T-helper 1 cell (primary cell): ENCODE measurements at regions not wholly inside any gene's neighbourhood (a gene's known extent, or its start where the extent isn't known, plus 50 kb on each side); places are given as distances from the start of the nearest gene placed in this dataset.

Experiments used
- DNase-seq, 5 donors: peaks; one replicate each; pipeline ENCODE4 v3.0.0-alpha.2; 2012 to 2020

- no peak for DNase-seq
Observed at GRCh38 chr16:86095131-86095752, 196.3 kb downstream of the IRF8 start.

DNA sequence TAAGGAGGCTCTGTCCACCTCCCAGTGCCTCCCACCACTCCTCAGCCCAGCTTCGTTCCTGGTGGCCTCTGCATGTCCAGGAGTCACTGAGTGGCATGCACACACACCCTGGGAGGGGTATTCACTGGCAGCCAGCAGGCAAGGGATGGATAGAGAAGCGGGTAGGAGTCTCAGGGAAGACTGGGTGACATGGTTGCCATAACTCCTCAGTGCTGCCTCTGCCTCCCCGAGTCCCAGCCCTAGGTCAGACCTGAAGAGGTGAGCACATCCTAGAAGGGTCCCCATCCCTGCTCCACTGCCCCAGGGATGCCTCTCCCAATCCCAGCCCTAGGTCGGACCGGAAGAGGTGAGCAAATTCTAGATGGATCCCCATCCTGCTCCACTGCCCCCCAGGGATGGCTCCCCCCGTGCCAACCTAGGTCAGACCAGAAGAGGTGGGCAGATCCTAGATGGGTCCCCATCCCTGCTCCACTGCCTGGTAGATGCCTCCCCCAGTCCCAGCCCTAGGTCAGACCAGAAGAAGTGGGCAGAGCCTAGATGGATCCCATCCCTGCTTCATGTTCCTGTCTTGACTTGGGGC lies 197.0 kb downstream of the IRF8 start:
- DNase-seq: peak in 1 of 5 donors; percentile 3

- DNase-seq: no peak
Observed at GRCh38 chr16:86096850-86097249, 197.9 kb downstream of the IRF8 start.

GRCh38 chr16:86099326-86099725 lies 200.4 kb downstream of the IRF8 start:
- no peak for DNase-seq

DNA sequence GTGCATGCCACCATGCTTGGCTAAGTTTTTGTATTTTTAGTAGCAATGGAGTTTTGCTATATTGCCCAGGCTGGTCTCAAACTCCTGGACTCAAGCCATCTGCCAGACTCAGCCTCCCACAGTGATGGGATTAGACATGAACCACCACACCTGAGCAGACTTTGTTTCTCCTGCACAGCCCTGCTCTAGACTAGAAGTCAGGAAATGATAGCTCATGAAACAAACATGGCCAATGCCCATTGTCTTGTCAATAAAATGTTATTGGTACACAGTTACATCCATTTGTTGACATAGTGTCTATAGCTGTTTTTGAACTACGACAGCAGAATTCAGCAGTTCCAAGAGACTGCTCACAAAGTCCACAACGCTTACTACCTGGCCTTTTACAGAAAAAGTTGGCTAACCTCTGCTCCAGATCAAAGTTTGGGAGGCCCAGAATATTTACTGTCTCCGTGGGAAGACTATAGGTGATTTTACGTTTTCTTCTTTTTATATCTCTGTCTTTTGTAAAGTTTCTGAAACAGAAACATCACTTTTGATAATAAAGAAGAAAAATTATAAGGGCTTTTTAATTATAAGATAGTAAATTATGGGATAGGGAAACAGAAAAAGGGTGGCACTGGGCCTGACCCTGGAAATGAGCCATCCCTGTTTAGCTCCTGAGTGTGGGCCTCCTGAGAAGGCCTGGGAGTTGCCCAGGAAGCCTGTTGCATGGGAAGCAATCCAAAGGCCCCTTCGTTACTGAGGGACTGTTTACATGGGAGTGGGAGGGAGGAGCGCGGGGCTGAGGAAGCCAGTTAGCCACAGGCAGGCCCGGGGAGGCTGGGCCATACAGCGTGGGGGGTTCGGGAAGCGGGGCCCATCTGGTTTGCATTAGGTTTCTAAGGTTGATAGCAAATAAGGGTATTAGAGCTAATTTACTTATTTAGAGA lies 201.5 kb downstream of the IRF8 start:
- DNase-seq: no peak

DNA sequence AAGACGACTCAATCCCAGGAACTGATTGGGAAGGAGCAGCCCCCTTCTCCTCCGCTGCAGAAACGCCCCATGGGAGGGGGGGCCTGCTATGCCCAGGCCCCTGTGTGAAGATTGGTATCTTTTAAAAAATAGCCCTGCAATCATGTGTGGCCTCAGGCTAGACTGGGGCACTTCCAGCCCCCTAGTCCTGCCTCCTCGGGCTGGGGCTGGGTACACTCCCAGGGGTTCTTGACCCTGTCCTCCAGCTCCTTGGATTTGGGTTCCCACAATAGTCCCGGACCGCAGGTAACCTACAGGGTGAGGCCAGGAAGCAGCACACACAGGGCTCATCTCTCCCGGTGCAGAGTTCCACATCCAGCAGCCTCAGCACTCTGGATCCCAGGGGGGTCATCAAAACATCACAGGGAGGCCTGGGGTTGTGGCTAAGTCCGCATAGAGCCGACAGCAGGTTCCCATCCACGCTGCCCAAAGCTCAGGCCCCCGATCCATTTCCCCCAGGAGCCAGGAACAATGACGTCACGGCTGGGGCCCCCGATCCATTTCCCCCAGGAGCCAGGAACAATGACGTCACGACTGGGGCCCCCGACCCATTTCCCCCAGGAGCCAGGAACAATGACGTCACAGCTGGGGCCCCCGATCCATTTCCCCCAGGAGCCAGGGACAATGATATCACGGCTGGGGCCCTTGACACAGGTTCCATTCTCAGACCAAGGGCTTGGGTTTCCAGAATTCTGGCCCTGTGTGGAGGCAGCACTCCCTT lies 202.4 kb downstream of the IRF8 start:
- DNase-seq: no peak

DNA sequence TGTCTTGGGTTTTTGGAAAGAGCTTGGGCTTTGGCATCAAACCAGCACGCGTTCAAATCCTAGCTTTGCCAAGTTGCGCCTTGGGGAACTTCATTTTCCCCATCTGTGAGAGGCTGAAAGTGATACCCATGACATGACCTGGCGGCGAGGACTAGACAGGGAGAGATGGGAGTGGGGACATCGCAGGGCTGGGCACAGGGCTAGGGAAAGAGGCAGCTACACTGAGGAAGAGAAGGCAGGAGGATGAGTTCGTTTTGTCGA lies 202.9 kb downstream of the IRF8 start:
- DNase-seq: no peak

- DNase-seq: no peak
Observed at GRCh38 chr16:86103320-86103719, 204.4 kb downstream of the IRF8 start.

GRCh38 chr16:86104537-86105048 lies 205.6 kb downstream of the IRF8 start:
- DNase-seq: no peak

DNA sequence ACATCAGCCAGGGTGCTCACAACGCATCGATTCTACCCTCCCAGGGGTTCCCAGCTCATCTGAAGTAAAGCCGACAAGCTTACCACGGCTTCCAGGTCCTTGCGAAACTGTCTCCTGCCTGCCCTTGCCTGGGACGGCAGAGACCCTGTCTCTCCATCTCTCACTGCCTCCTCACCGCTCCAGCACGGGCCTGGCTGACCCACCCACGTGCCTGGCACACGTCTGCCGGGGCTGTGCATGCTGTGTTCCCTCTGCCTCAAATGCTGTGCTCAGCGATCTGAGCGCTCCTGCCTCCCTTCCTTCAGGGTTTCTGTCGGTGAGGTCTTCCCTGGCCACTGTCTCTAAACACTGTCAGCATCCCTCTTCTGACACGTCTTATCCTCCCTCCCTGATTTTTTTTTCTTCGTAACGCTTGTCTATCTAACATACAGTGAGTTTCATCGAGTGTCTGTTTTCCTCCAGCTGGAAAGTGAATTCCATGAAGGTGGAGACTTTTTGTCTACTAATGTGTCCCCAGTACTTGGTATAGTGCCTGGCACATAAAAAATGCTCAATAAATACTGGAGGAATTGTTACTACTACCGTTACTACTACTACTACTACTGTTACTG lies 208.4 kb downstream of the IRF8 start:
- DNase-seq: no peak

DNA sequence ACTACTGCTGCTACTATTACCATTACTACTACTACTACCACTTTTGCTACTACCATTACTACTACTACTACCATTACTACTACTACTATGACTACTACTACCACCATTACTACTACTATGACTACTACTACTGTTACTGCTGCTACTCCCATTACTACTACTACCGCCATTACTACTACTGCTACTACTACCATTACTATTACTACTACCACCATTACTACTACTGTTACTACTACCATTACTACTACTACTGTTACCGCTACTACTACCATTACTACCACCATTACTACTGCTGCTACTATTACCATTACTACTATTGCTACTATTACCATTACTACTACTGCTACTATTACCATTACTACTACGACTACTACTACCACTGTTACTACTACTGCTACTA lies 209.1 kb downstream of the IRF8 start:
- no peak for DNase-seq

- DNase-seq: no peak
Observed at GRCh38 chr16:86110134-86110533, 211.2 kb downstream of the IRF8 start.

GRCh38 chr16:86110726-86111125 lies 211.8 kb downstream of the IRF8 start:
- DNase-seq: no peak

- DNase-seq: no peak
Observed at GRCh38 chr16:86112178-86112577, 213.2 kb downstream of the IRF8 start.

DNA sequence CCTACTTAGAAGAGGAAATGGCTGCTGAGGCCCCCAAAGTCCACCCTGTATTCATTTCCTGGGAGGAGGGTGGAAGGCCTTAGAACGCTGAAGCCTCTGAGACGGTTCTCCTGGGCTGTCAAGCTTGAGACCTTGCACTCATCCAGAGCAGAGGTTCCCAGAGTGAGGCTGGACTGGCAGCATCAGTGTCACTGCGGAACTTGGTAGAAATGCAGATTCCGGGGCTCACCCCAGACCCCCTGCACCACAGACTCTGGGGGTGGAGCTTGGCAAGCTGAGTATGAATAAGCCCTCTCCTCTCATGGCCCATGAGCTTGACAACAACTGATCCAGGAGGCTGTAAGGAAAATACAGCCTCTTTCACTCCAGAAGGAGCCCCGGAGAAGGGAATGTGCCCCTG lies 218.3 kb downstream of the IRF8 start:
- no peak for DNase-seq

DNA sequence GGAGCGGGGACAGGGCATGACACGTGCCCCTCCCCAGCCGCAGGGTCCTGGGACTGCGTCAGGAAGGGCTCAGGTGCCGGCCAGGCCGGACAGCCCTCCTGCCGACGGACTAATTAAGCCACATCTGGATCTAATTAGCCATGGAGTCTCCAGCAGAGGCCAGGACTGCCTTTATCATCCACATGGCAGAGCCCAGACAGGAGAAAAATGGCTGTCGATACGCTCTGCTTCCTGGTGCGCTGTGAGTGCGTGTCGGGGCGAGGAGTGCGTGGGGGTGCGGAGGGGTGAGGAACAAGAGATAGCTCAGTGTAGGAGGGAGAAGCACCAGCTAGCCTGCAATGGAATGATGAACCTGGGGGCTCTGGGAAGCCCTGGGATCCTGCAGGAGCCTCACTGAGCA lies 218.8 kb downstream of the IRF8 start:
- DNase-seq: no peak

GRCh38 chr16:86118467-86119307 lies 219.7 kb downstream of the IRF8 start:
- DNase-seq: no peak

DNA sequence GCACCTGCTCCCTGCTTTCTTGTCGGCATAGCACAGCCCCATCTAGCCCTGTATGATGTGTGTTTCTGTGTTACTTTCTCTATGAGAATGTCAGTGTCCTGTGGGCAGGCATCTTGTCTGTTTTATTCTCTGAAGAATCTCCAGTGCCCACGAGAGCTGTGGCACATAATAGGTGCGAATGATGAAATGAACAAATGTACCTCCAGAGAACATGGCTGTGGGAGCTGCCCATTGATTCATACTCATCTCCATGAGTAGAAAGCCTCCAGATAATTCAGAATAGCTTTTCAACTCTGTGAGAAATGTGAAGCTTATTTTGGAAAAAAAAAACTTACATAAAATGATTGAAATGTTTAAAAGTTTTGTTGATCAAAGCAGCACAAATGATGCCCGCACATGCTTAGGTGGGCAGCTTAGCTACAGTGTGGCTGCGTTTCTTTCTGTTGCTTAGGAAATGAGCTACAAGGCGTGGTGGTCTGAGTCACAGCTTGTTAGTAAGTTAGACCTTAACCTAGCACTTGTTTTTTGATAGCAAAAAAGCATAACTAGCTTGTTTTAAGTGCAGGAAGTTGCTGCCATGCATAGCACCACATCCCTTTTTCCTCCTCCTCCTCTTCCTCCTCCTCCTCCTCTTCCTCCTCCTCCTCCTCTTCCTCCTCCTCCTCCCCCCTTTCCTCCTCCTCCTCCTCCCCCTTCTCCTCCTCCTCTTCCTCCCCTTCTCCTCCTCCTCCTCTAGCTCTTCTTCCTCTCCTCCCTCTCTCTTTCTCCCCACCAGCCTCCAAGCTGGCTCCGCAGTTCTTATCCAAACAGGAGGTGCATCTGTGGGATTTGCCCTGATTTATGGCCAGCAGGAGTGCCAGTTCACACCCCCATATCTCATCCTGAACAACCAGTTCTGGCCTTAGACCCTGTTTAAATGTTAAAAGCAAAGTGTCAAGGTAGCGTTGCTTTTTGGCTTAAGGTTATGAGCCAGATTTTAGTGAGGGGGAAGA lies 221.5 kb downstream of the IRF8 start:
- DNase-seq: no peak

- DNase-seq: no peak
Observed at GRCh38 chr16:86121374-86122010, 222.5 kb downstream of the IRF8 start.
